Cerebellar nuclear complex (tissue), 1 donor: ENCODE measurements at regions not wholly inside any gene's neighbourhood (a gene's known extent, or its start where the extent isn't known, plus 50 kb on each side); places are given as distances from the start of the nearest gene placed in this dataset.
"Not testable (repeated sequence)": the region's sequence is repeated elsewhere in the genome, so short reads cannot be mapped to it uniquely, and the experiment has no call there.

Source experiments
- DNase-seq, 2 experiments: peaks; one replicate each; lab custom pipeline; 2025; lab: John Stamatoyannopoulos, UW

- not testable (repeated sequence) for DNase-seq
These were observed 357.9 kb upstream of the DEFB115 start for GRCh38 chr20:30899370-30900079.

GRCh38 chr20:30900080-30900719 lies 357.3 kb upstream of the DEFB115 start:
- DNase-seq = not testable (repeated sequence)

GRCh38 chr20:30905231-30905630 lies 352.2 kb upstream of the DEFB115 start:
- DNase-seq = not testable (repeated sequence)

- DNase-seq = no peak
These were observed 346.3 kb upstream of the DEFB115 start for GRCh38 chr20:30910937-30911725.

- DNase-seq = not testable (repeated sequence)
These were observed 345.4 kb upstream of the DEFB115 start for GRCh38 chr20:30911832-30912660.

GRCh38 chr20:30912661-30913026 lies 344.8 kb upstream of the DEFB115 start:
- DNase-seq = not testable (repeated sequence)

- DNase-seq = not testable (repeated sequence)
These were observed 341.1 kb upstream of the DEFB115 start for GRCh38 chr20:30916404-30916803.

- DNase-seq = no peak
These were observed 337.8 kb upstream of the DEFB115 start for GRCh38 chr20:30919514-30920188.

GRCh38 chr20:30921286-30922071 lies 336.0 kb upstream of the DEFB115 start:
- DNase-seq = no peak

GRCh38 chr20:30922129-30922528 lies 335.3 kb upstream of the DEFB115 start:
- no peak for DNase-seq

- DNase-seq = no peak
These were observed 319.7 kb upstream of the DEFB115 start for GRCh38 chr20:30937790-30938189.

GRCh38 chr20:30949761-30950160 lies 307.7 kb upstream of the DEFB115 start:
- DNase-seq = no peak

GRCh38 chr20:30951088-30951487 lies 306.4 kb upstream of the DEFB115 start:
- not testable (repeated sequence) for DNase-seq

GRCh38 chr20:30956649-30957048 lies 300.8 kb upstream of the DEFB115 start:
- DNase-seq = not testable (repeated sequence)

- not testable (repeated sequence) for DNase-seq
These were observed 298.3 kb upstream of the DEFB115 start for GRCh38 chr20:30959208-30959607.

- DNase-seq = no peak
These were observed 293.9 kb upstream of the DEFB115 start for GRCh38 chr20:30963591-30963990.

GRCh38 chr20:30975859-30976258 lies 281.6 kb upstream of the DEFB115 start:
- DNase-seq = not testable (repeated sequence)

GRCh38 chr20:30985386-30985785 lies 272.1 kb upstream of the DEFB115 start:
- DNase-seq = no peak
